Prostate gland (tissue), 2 donors: ENCODE measurements at regions not wholly inside any gene's neighbourhood (a gene's known extent, or its start where the extent isn't known, plus 50 kb on each side); places are given as distances from the start of the nearest gene placed in this dataset.

Experiments used
- POLR2A ChIP-seq: fragments of 450-650 bp; IDR thresholded peaks from one replicate; pipeline ENCODE4 v1.6.1; 2016; ENCODE audit warnings: antibody characterized with exemption, mild to moderate bottlenecking
- POLR2AphosphoS5 ChIP-seq: sonication (generic); formaldehyde crosslinking; IDR thresholded peaks from one replicate; pipeline ENCODE4 v1.6.1; 2017; ENCODE audit warnings: antibody characterized with exemption
- TF ChIP-seq, protein P1 (sequence below), 4 experiments: fragments of 200-600 bp in 2 of 4; fragments of 450-650 bp in 2 of 4; sonication (generic) in 2 of 4; IDR thresholded peaks; 1 replicate in 3 of 4; 2 replicates in 1 of 4; pipeline ENCODE4 v1.5.1; 2016 to 2019; ENCODE audit warnings: antibody characterized with exemption in 4 of 4, mild to moderate bottlenecking in 2 of 4, moderate library complexity in 2 of 4

DNA sequence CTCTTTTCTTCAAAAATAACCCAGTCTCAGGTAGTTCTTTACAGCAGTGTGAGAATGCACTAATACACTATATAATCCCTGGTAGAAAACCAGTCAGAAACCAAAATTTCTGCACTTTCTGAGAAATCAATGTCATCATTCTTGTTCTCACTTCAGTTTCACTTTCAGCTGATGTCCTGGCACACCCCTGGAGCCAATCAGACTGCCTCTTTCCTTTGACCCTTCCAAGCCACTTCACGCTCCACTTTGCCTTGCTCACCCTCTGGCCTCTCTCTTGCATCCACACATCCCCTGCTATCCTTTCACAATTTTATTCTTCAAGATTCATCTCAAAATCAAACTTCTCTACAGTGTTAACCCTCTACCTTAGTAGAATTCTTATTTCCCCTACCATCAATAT is 181.1 kb downstream of the ASCL1 start:
- TF ChIP-seq, protein P1, sequence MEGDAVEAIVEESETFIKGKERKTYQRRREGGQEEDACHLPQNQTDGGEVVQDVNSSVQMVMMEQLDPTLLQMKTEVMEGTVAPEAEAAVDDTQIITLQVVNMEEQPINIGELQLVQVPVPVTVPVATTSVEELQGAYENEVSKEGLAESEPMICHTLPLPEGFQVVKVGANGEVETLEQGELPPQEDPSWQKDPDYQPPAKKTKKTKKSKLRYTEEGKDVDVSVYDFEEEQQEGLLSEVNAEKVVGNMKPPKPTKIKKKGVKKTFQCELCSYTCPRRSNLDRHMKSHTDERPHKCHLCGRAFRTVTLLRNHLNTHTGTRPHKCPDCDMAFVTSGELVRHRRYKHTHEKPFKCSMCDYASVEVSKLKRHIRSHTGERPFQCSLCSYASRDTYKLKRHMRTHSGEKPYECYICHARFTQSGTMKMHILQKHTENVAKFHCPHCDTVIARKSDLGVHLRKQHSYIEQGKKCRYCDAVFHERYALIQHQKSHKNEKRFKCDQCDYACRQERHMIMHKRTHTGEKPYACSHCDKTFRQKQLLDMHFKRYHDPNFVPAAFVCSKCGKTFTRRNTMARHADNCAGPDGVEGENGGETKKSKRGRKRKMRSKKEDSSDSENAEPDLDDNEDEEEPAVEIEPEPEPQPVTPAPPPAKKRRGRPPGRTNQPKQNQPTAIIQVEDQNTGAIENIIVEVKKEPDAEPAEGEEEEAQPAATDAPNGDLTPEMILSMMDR (IDR thresholded peaks at IDR 0.05): no peak
- TF ChIP-seq POLR2A (no peak), POLR2AphosphoS5 (no peak)
